OCI-LY1 (cell line): ENCODE measurements at regions not wholly inside any gene's neighbourhood (a gene's known extent, or its start where the extent isn't known, plus 50 kb on each side); places are given as distances from the start of the nearest gene placed in this dataset.

Experiments
- H2AFZ ChIP-seq: fragments of 200-600 bp; sonication (generic), shearing (Covaris generic); 2 replicates; pipeline ENCODE4 v1.6.0; 2014; ENCODE audit warnings: antibody characterized with exemption, mild to moderate bottlenecking, low read length
- H3F3A ChIP-seq: fragments of 200-600 bp; sonication (generic), shearing (Covaris generic); 2 replicates; pipeline ENCODE4 v1.6.0; 2014; ENCODE audit warnings: mild to moderate bottlenecking, antibody characterized with exemption, low read length, moderate library complexity; ENCODE audit not compliant: insufficient read depth
- H3K27ac ChIP-seq: fragments of 200-600 bp; sonication (generic); 2 replicates; pipeline ENCODE4 v1.5.1; 2014; ENCODE audit warnings: low read length, mixed run types, mild to moderate bottlenecking, low read depth; ENCODE audit not compliant: poor library complexity, severe bottlenecking
- H3K27me3 ChIP-seq: fragments of 200-600 bp; sonication (generic); 2 replicates; pipeline ENCODE4 v1.6.0; 2014; ENCODE audit warnings: antibody characterized with exemption, mild to moderate bottlenecking, low read length, moderate library complexity; ENCODE audit not compliant: insufficient read depth
- H3K36me3 ChIP-seq: fragments of 200-600 bp; sonication (generic); 2 replicates; pipeline ENCODE4 v1.6.1; 2014; ENCODE audit warnings: mild to moderate bottlenecking, antibody characterized with exemption, low read length, moderate library complexity, mixed read lengths; ENCODE audit not compliant: insufficient read depth
- H3K4me1 ChIP-seq: fragments of 200-600 bp; sonication (generic); 2 replicates; pipeline ENCODE4 v1.5.1; 2014; ENCODE audit warnings: mild to moderate bottlenecking, low read length, moderate library complexity; ENCODE audit not compliant: insufficient read depth, severe bottlenecking
- H3K4me2 ChIP-seq: fragments of 200-600 bp; sonication (generic), shearing (Covaris generic); 2 replicates; pipeline ENCODE4 v1.6.1; 2014; ENCODE audit warnings: low read length
- H3K4me3 ChIP-seq: fragments of 200-600 bp; sonication (generic); 2 replicates; pipeline ENCODE4 v1.5.1; 2014; ENCODE audit warnings: low read length, low read depth, mild to moderate bottlenecking, mixed read lengths; ENCODE audit not compliant: poor library complexity, severe bottlenecking
- H3K79me2 ChIP-seq: fragments of 200-600 bp; shearing (Covaris generic); 2 replicates; pipeline ENCODE4 v1.6.1; 2016; ENCODE audit warnings: mixed run types, low read length, mixed read lengths; ENCODE audit not compliant: insufficient read depth
- H3K9ac ChIP-seq: fragments of 200-600 bp; sonication (generic), shearing (Covaris generic); 2 replicates; pipeline ENCODE4 v1.6.1; 2014; ENCODE audit warnings: mild to moderate bottlenecking, low read length, mixed read lengths
- H3K9me2 ChIP-seq: fragments of 200-600 bp; sonication (generic), shearing (Covaris generic); 2 replicates; pipeline ENCODE4 v1.6.1; 2014; ENCODE audit warnings: low read depth, mild to moderate bottlenecking, low read length, mixed read lengths
- H3K9me3 ChIP-seq: fragments of 200-600 bp; shearing (Covaris generic); 2 replicates; pipeline ENCODE4 v1.6.1; 2014; ENCODE audit warnings: low read length, mixed read lengths
- H4K20me1 ChIP-seq: fragments of 200-600 bp; sonication (generic), shearing (Covaris generic); 2 replicates; pipeline ENCODE4 v1.6.0; 2016; ENCODE audit warnings: mild to moderate bottlenecking, low read length; ENCODE audit not compliant: insufficient read depth
- CTCF ChIP-seq: fragments of 200-600 bp; sonication (generic), shearing (Covaris generic); IDR thresholded peaks from 2 replicates; pipeline ENCODE4 v1.5.1; 2017; ENCODE audit warnings: mild to moderate bottlenecking, antibody characterized with exemption, low read length, moderate library complexity, mixed read lengths
- EZH2 ChIP-seq: fragments of 200-600 bp; sonication (generic), shearing (Covaris generic); IDR thresholded peaks from 2 replicates; pipeline ENCODE4 v1.8.0; 2017; ENCODE audit warnings: borderline replicate concordance, mixed run types, mild to moderate bottlenecking, antibody characterized with exemption, low read length, moderate library complexity, mixed read lengths

DNA sequence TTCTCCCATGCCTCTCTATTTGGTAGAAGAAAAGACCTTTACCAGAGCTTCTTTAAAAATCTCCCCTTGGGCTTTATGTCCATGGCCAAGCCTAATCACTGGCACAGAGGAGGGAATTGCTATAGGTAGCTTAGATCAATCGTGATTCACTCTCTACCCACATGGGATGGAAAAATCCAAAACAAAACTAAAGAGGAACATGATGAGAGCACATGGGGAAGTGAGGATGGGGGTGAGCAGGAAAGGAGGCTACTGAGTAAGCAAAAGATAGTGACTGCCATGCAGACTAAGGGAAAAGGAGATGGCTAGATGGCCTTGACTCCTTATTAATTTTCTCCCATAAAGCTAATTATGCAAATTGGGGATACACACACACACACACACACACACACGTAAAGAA, 201.2 kb downstream of the HS3ST3A1 start:
- no peak overlapping the region for H3K9ac ChIP-seq
- no peak overlapping the region for H3K4me2 ChIP-seq
- no peaks in the 10 kb centered on the region for H3K9me2 ChIP-seq
- no peaks in the 10 kb centered on the region for H3K79me2 ChIP-seq
- no peaks in the 10 kb centered on the region for H4K20me1 ChIP-seq
- no peak overlapping the region for H3K27ac ChIP-seq
- H3K36me3 ChIP-seq, result no peaks in the 10 kb centered on the region
- H3K4me3 ChIP-seq, result no peak overlapping the region
- H3K9me3 ChIP-seq, result no peaks in the 10 kb centered on the region
- H3K4me1 ChIP-seq, result no peaks in the 10 kb centered on the region
- H3F3A ChIP-seq, result no peaks in the 10 kb centered on the region
- H2AFZ ChIP-seq, result no peak overlapping the region
- TF ChIP-seq EZH2, result no peak
- TF ChIP-seq CTCF, result no peak
- no peaks in the 10 kb centered on the region for H3K27me3 ChIP-seq

GRCh38 chr17:13398853-13399252, 202.9 kb downstream of the HS3ST3A1 start:
- H3K27me3 ChIP-seq, result no peaks in the 10 kb centered on the region
- H3K9me2 ChIP-seq, result no peaks in the 10 kb centered on the region
- H3K9ac ChIP-seq, result no peak overlapping the region
- H3K4me1 ChIP-seq, result no peaks in the 10 kb centered on the region
- H3F3A ChIP-seq, result no peaks in the 10 kb centered on the region
- H4K20me1 ChIP-seq, result no peaks in the 10 kb centered on the region
- no peak overlapping the region for H2AFZ ChIP-seq
- no peaks in the 10 kb centered on the region for H3K79me2 ChIP-seq
- H3K36me3 ChIP-seq, result no peaks in the 10 kb centered on the region
- H3K4me2 ChIP-seq, result no peak overlapping the region
- no peaks in the 10 kb centered on the region for H3K9me3 ChIP-seq
- no peak for TF ChIP-seq CTCF
- no peak for TF ChIP-seq EZH2
- H3K27ac ChIP-seq, result no peak overlapping the region
- no peak overlapping the region for H3K4me3 ChIP-seq

- TF ChIP-seq CTCF (no peak), EZH2 (no peak)
- Histone ChIP-seq H3K4me3 (no peak overlapping the region), H3K4me2 (no peak overlapping the region), H3K4me1 (no peaks in the 10 kb centered on the region), H3K9me2 (no peaks in the 10 kb centered on the region), H3K9me3 (no peaks in the 10 kb centered on the region), H3K36me3 (no peaks in the 10 kb centered on the region), H2AFZ (no peak overlapping the region), H3K9ac (no peak overlapping the region), H3K79me2 (no peaks in the 10 kb centered on the region), H4K20me1 (no peaks in the 10 kb centered on the region), H3F3A (no peaks in the 10 kb centered on the region), H3K27ac (no peak overlapping the region), H3K27me3 (no peaks in the 10 kb centered on the region)
These were observed 203.6 kb downstream of the HS3ST3A1 start for GRCh38 chr17:13398091-13398490.
